ENCODE measurements at regions not wholly inside any gene's neighbourhood (a gene's known extent, or its start where the extent isn't known, plus 50 kb on each side); places are given as distances from the start of the nearest gene placed in this dataset.
A peak's percentile ranks its signal among the peaks of the same experiment; 100 is the strongest.
"Not testable (repeated sequence)": the region's sequence is repeated elsewhere in the genome, so short reads cannot be mapped to it uniquely, and the experiment has no call there.

- no peak for DNase-seq (ENCODE audit: low spot score)
Observed at GRCh38 chr1:229710746-229711145, 84.7 kb downstream of the URB2 start.

- DNase-seq (ENCODE audit: low spot score): no peak
Observed at GRCh38 chr1:229714306-229714705, 88.3 kb downstream of the URB2 start.

GRCh38 chr1:229714964-229715603 lies 89.0 kb downstream of the URB2 start:
- no peak for DNase-seq (ENCODE audit: low spot score)

- no peak for DNase-seq (ENCODE audit: low spot score)
Observed at GRCh38 chr1:229716069-229716468, 90.0 kb downstream of the URB2 start.

GRCh38 chr1:229716704-229717103 lies 90.7 kb downstream of the URB2 start:
- DNase-seq (ENCODE audit: low spot score): no peak

GRCh38 chr1:229717786-229718576 lies 91.9 kb downstream of the URB2 start:
- DNase-seq (ENCODE audit: low spot score): no peak

GRCh38 chr1:229726061-229726460 lies 100.0 kb downstream of the URB2 start:
- no peak for DNase-seq (ENCODE audit: low spot score)

GRCh38 chr1:229729916-229730315 lies 103.9 kb downstream of the URB2 start:
- DNase-seq (ENCODE audit: low spot score): no peak

GRCh38 chr1:229730573-229730972 lies 104.5 kb downstream of the URB2 start:
- DNase-seq (ENCODE audit: low spot score): no peak

- no peak for DNase-seq (ENCODE audit: low spot score)
Observed at GRCh38 chr1:229732061-229732460, 106.0 kb downstream of the URB2 start.

- no peak for DNase-seq (ENCODE audit: low spot score)
Observed at GRCh38 chr1:229736376-229736775, 110.3 kb downstream of the URB2 start.

- DNase-seq (ENCODE audit: low spot score): not testable (repeated sequence)
Observed at GRCh38 chr1:229742614-229743013, 116.6 kb downstream of the URB2 start.

GRCh38 chr1:229749992-229750391 lies 123.9 kb downstream of the URB2 start:
- no peak for DNase-seq (ENCODE audit: low spot score)

- no peak for DNase-seq (ENCODE audit: low spot score)
Observed at GRCh38 chr1:229751610-229752009, 125.6 kb downstream of the URB2 start.

GRCh38 chr1:229752679-229753078 lies 126.6 kb downstream of the URB2 start:
- no peak for DNase-seq (ENCODE audit: low spot score)

GRCh38 chr1:229753764-229754551 lies 127.9 kb downstream of the URB2 start:
- DNase-seq (ENCODE audit: low spot score): no peak

GRCh38 chr1:229756666-229757065 lies 130.6 kb downstream of the URB2 start:
- peak; percentile 80 for DNase-seq (ENCODE audit: low spot score)

GRCh38 chr1:229757226-229757625 lies 131.2 kb downstream of the URB2 start:
- no peak for DNase-seq (ENCODE audit: low spot score)

GRCh38 chr1:229758101-229759036 lies 132.3 kb downstream of the URB2 start:
- peak; percentile 26 for DNase-seq (ENCODE audit: low spot score)

- DNase-seq (ENCODE audit: low spot score): peak; percentile 65
Observed at GRCh38 chr1:229759037-229759435, 133.0 kb downstream of the URB2 start.

GRCh38 chr1:229759586-229759985 lies 133.5 kb downstream of the URB2 start:
- no peak for DNase-seq (ENCODE audit: low spot score)
